GM12865 (cell line): ENCODE measurements at regions not wholly inside any gene's neighbourhood (a gene's known extent, or its start where the extent isn't known, plus 50 kb on each side); places are given as distances from the start of the nearest gene placed in this dataset.
"Not testable (repeated sequence)": the region's sequence is repeated elsewhere in the genome, so short reads cannot be mapped to it uniquely, and the experiment has no call there.

Experiments
- DNase-seq: peaks from one replicate; pipeline ENCODE4 v3.0.0; 2010; ENCODE audit warnings: low read depth
- H3K4me3 ChIP-seq: 2 replicates; pipeline ENCODE4 v1.5.1; 2011; ENCODE audit warnings: mild to moderate bottlenecking, low read depth, low read length, control low read depth
- TF ChIP-seq, protein P1 (sequence below): IDR thresholded peaks from 2 replicates; pipeline ENCODE4 v1.5.1; 2011; ENCODE audit warnings: low read length, control low read depth, low read depth, inconsistent platforms; ENCODE audit not compliant: insufficient read depth; ENCODE audit errors: missing control alignments

DNA sequence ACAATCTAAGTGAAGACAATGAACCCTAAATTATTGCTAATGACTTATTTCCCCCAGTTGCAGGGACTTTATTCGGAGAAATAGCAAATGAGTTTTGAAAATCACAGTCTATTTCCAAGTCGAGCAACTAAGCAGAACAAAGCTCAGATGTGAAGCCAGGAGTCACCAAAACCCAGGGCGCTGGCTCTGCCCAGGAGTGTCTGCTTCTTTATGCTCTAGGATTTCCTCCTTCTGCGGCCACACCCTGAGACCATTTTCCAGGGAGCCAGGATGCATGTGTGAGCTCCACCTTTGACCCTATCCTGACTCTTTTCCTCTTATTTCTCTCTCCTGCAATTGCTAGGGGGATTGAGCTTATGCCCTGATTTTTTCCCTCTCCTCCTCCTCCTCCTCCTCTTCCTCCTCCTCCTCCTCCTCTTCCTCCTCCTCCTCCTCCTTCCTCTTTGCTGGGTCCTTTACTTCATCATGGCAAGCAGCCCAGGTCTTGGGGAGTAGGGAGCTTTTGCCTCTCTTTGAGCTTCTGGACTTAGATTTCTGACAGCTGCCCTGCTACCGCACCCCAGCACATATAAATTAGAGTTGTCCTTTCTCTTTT is 234.4 kb downstream of the ARL4A start:
- no peak for DNase-seq
- TF ChIP-seq, protein P1, sequence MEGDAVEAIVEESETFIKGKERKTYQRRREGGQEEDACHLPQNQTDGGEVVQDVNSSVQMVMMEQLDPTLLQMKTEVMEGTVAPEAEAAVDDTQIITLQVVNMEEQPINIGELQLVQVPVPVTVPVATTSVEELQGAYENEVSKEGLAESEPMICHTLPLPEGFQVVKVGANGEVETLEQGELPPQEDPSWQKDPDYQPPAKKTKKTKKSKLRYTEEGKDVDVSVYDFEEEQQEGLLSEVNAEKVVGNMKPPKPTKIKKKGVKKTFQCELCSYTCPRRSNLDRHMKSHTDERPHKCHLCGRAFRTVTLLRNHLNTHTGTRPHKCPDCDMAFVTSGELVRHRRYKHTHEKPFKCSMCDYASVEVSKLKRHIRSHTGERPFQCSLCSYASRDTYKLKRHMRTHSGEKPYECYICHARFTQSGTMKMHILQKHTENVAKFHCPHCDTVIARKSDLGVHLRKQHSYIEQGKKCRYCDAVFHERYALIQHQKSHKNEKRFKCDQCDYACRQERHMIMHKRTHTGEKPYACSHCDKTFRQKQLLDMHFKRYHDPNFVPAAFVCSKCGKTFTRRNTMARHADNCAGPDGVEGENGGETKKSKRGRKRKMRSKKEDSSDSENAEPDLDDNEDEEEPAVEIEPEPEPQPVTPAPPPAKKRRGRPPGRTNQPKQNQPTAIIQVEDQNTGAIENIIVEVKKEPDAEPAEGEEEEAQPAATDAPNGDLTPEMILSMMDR, result no peak
- H3K4me3 ChIP-seq, result no peak overlapping the region

DNA sequence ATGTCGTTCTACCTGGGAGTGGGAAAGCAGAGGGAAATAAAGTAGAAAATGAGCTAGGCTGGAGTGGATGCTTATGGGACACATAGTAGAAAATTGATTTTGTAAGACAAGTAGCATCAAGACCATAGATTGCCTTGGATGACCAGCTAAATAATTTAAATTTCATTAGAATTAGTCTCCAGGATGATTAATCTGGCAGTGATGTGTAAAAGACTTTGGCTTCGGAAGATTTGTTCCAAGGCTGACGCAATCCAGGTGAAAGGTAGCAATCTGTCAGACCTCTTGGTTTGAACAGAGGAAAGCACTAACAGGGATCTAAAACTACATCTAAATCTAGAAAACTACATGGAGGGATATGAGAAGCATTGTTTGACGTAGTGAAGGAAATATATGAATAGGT is 236.5 kb downstream of the ARL4A start:
- TF ChIP-seq, protein P1, result no peak
- no peak for DNase-seq
- no peak overlapping the region for H3K4me3 ChIP-seq

DNA sequence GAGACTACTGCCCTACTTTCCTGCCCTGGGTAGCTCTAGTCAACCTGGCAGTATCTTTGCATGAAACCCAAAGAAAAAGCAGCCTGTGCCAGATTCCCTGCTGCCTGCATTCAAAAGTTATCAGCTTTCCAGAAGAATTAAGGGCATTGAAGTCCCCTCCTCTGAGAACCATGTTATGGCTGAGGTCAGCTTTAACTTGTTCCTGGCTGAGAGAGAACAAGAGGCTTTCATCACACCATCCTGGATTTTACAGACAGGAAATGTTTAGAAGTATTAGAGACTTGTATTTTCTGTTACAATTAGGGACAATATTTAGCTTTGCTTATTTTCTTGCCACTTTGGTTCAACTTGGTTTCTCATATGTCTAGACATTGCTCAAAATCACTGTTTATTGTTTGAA is 238.8 kb downstream of the ARL4A start:
- TF ChIP-seq, protein P1, result no peak
- DNase-seq, result no peak
- H3K4me3 ChIP-seq, result no peak overlapping the region

DNA sequence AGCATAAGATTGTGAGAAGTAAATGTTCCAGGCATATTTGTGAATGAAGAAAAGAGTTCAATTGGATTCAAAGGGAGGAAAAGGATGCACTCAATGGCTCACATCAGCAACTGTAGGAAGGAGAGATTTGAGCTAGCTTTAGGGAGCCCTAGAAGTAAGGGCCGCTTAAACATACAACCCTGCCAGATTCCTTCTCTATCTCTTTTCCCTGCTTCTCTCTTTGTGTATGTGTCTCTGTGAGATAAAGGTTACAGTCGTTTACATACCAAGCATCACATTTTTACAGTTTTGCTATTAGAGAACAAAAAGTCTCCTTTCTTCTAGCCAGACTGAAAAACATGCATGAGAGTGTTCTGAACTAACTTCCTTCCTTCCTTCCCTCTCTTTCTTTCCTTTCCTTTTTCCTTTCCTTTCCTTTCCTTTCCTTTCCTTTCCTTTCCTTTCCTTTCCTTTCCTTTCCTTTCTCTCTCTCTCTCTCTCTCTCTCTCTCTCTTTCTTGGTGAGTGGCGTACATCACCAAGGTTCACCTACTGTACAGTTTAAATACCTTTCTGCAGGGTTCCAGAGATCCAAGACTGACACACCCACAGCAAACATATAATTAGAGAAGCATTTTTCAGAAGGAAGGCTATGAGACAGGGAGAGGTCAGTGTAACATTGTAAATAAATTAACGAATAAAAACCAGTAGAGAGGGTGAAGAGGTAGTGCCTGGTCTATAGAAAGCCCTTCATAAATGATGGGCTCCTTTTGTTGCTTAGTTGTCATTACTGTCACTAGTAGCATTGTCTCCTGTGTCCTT is 240.4 kb downstream of the ARL4A start:
- TF ChIP-seq, protein P1, result no peak
- no peak overlapping the region for H3K4me3 ChIP-seq
- no peak for DNase-seq

DNA sequence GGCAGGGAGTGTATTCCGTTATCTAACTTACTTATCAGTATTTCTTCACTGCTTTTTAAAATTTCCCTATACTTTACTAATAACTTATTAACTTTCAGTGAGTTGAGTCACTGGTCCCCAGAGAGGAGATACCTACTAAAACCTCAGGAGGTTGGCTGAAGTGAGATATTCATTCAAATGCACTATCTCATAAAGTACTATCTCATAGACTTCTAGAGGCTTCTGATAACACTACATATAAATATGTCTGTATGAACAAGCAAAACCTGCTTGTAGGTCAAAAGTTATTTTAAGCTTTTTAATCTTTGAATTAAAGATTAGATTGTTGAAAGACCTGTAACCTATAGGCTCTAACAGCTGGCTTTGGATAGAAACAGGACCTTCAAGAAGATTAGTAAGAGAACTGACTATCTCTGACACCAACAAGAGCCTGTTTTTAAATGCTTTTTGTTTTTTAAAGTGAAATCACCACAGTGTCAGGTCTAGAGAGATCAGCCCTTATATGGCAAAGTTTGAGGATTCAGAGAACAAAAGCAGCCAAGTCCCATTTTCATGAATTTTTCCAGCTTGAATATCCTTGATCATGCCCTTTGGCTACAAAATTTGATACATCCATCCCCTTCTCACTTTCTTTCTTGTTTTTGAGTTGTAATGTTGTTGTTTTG is 242.2 kb downstream of the ARL4A start:
- DNase-seq, result no peak
- TF ChIP-seq, protein P1, result no peak
- H3K4me3 ChIP-seq, result no peak overlapping the region

DNA sequence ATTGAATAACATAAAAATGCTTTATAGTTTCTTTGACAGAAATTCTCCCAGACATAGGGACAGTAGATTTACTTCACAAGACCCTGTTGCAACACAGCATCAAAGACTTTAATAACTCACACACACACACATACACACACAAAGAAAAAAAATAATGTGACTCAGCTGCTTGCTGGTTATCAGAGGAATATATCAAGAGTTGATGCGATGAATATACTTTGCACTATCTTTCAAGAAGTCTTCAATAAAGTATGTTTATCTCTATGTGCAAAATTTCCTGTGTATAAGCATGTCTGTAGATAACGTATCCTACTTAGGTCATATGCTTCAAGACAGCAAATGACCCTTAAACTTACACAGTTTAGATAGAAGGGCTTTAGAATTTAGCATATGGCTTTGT is 243.1 kb downstream of the ARL4A start:
- no peak overlapping the region for H3K4me3 ChIP-seq
- TF ChIP-seq, protein P1, result no peak
- no peak for DNase-seq

DNA sequence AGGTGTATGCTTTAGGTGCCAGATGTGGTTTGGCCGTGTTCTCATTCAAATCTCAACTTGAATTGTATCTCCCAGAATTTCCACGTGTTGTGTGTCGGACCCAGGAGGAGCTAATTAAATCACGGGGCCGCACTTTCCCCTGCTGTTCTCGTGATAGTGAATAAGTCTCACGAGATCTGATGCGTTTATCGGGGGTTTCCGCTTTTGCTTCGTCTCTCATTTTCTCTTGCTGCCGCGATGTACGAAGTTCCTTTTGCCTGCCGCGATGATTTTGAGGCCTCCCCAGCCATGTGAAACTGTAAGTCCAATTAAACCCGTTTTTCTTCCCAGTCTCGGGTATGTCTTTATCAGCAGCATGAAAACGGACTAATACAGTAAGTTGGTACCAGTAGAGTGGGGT is 244.0 kb downstream of the ARL4A start:
- DNase-seq, H3K4me3 ChIP-seq: not testable (repeated sequence)
